Tibial nerve (tissue), 4 donors: ENCODE measurements at regions not wholly inside any gene's neighbourhood (a gene's known extent, or its start where the extent isn't known, plus 50 kb on each side); places are given as distances from the start of the nearest gene placed in this dataset.

Experiments used
- EP300 ChIP-seq, 2 donors: sonication (generic); formaldehyde crosslinking; IDR thresholded peaks; one replicate each; pipeline ENCODE4 v1.6.1; 2017; ENCODE audit warnings: antibody characterized with exemption in 2 of 2, mild to moderate bottlenecking in 1 of 2
- POLR2A ChIP-seq, 2 donors: fragments of 450-650 bp; IDR thresholded peaks; one replicate each; pipeline ENCODE4 v1.6.1; 2017; ENCODE audit warnings: antibody characterized with exemption in 2 of 2, mild to moderate bottlenecking in 2 of 2, moderate library complexity in 2 of 2
- TF ChIP-seq, protein P1 (sequence below), 5 experiments: fragments of 200-600 bp in 3 of 5; fragments of 450-650 bp in 2 of 5; sonication (generic) in 3 of 5; IDR thresholded peaks; one replicate each; pipeline ENCODE4 v1.5.1; 2016 to 2019; ENCODE audit warnings: antibody characterized with exemption in 5 of 5, mild to moderate bottlenecking in 3 of 5, moderate library complexity in 2 of 5

DNA sequence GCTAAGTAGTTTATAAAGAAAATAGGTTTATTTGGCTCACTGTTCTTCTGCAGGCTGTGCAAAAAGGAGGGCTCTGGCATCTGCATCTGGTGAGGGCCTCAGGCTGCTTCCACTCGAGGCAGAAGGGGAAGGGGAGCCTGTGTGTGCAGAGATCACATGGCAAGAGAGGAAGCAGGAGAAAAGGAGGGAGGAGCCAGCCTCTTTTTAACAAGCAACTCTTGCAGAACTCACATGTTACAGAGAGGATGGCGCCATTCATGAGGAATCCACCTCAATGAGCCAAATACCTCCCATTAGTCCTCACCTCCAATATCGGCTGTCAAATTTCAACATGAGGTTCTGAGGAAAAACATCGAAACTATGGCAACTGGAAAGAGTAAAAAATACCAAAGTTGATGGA is 666.6 kb upstream of the SLC35B3 start:
- TF ChIP-seq EP300 (IDR thresholded peaks at IDR 0.05) (no peak), POLR2A (IDR thresholded peaks at IDR 0.05) (no peak)
- TF ChIP-seq, protein P1, sequence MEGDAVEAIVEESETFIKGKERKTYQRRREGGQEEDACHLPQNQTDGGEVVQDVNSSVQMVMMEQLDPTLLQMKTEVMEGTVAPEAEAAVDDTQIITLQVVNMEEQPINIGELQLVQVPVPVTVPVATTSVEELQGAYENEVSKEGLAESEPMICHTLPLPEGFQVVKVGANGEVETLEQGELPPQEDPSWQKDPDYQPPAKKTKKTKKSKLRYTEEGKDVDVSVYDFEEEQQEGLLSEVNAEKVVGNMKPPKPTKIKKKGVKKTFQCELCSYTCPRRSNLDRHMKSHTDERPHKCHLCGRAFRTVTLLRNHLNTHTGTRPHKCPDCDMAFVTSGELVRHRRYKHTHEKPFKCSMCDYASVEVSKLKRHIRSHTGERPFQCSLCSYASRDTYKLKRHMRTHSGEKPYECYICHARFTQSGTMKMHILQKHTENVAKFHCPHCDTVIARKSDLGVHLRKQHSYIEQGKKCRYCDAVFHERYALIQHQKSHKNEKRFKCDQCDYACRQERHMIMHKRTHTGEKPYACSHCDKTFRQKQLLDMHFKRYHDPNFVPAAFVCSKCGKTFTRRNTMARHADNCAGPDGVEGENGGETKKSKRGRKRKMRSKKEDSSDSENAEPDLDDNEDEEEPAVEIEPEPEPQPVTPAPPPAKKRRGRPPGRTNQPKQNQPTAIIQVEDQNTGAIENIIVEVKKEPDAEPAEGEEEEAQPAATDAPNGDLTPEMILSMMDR (IDR thresholded peaks at IDR 0.05): no peak
